Stomach (tissue), 4 donors: ENCODE measurements at regions not wholly inside any gene's neighbourhood (a gene's known extent, or its start where the extent isn't known, plus 50 kb on each side); places are given as distances from the start of the nearest gene placed in this dataset.

Experiments
- EP300 ChIP-seq: sonication (generic); formaldehyde crosslinking; IDR thresholded peaks from one replicate; pipeline ENCODE4 v1.6.1; 2017; ENCODE audit warnings: antibody characterized with exemption
- POLR2A ChIP-seq, 4 donors: fragments of 450-650 bp; IDR thresholded peaks; one replicate each; pipeline ENCODE4 v1.6.1; 2016; ENCODE audit warnings: antibody characterized with exemption in 4 of 4, control low read depth in 2 of 4, mild to moderate bottlenecking in 1 of 4, moderate library complexity in 1 of 4

GRCh38 chr4:46550471-46550870 lies 160.5 kb upstream of the GABRA2 start:
- TF ChIP-seq EP300 (no peak), POLR2A (IDR thresholded peaks at IDR 0.05) (no peak)
